GM18505 (cell line): ENCODE measurements at regions not wholly inside any gene's neighbourhood (a gene's known extent, or its start where the extent isn't known, plus 50 kb on each side); places are given as distances from the start of the nearest gene placed in this dataset.
"Not testable (repeated sequence)": the region's sequence is repeated elsewhere in the genome, so short reads cannot be mapped to it uniquely, and the experiment has no call there.

Source experiments
- ATAC-seq: cut with Tn5 transposase; IDR thresholded peaks from one replicate; pipeline ENCODE4 v1.9.1; 2021; ENCODE audit not compliant: unreplicated experiment
- POLR2A ChIP-seq: IDR thresholded peaks from 4 replicates; pipeline ENCODE4 v1.6.1; 2011; ENCODE audit warnings: borderline replicate concordance; ENCODE audit not compliant: insufficient read depth, insufficient read length; ENCODE audit errors: extremely low read depth

DNA sequence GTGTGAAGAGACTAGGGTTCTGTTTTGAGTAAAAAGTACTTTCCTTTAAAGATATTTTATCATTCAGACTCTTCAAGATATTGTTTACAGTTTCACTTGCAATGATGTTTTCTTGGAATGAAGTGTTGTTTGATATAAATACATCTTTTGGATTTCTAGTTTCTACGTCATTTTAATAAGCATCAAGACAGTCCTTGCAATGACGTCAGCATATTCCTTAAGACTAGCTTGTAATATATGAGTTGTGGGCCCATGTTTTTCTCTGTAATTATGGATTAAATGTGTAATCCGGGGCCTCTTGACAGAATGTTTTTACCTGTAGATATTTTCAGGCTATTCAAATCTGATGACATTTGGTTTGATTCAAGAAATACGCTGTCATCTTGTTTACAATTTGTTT is 66.1 kb downstream of the RBMX2 start:
- ATAC-seq: no peak
- TF ChIP-seq POLR2A: no peak

DNA sequence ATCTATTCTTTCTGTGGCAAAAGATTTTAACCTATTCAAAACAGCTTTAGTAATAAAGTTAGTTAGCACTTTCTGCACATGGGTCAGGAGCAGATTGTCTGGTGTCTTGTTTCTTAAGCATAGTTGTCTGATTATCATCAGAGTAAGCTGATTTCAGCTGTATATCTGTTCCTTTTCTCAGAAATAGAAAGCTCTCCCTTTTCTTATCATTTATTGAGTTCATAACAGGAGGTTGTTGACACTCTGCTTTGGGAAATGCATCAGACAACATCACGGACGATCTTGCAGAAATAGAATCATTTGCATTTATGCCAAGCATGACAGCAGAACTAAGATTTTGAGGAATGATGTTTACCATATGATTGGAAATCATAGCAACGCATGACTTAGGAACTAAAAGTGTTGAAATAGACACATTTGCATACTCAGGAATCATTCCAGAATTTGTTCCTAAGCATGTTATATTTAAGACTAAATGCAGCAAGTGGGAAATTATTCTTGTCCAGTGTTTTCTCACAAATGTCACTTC is 66.7 kb downstream of the RBMX2 start:
- no peak for TF ChIP-seq POLR2A
- ATAC-seq: no peak

DNA sequence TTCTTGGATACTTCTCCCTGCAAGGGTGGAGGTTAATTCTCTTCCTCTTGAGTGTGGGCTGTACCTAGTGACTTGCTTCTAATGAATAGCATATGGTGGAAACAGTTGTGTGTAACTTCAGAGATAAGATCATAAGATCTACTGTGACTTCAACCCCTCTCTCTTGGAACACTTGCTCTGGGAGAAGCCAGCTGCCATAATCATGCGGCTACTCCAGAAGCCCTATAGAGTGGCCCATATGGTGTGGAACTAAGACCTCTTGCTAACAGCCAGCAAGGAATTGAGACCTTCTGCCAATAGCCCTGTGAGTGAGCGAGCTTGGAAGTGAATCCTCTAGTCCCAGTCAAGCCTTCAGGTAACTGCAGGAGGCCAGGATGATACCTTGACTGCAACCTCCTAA is 81.1 kb downstream of the RBMX2 start:
- ATAC-seq: no peak
- TF ChIP-seq POLR2A: no peak

DNA sequence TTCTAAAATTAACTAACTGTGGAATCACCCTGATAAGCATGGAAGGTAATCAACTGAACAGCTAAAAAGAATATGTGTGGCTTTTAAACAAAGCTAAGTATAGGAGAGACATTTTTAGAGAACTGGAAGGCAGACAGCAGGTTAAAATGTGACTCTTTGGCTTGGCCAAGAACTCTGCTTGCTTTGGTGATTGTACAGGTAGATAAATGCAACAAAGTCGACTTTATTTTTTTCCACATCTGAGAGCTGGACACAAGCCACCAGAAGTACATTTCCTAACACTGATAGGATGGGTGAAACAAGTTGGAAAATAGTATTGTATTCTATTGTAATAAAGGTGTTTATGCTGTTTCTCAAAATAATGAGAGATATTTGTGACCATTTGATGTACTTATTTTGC is 84.1 kb downstream of the RBMX2 start:
- no peak for ATAC-seq
- no peak for TF ChIP-seq POLR2A

DNA sequence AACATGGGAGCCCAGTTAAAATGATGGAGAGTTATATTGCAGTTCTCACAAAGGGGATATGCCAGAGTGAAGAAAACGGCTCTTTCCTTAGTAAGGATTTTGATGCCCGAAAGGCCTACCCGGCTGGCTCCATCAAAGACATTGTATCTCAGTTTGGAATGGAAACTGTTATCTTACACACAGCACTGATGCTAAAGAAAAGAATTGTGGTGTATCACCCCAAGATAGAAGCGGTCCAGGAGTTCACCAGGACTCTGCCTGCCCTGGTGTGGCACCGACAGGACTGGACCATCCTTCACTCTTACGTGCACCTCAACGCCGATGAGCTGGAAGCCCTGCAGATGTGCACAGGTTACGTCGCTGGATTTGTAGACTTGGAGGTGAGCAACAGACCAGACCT is 93.7 kb downstream of the RBMX2 start:
- ATAC-seq: not testable (repeated sequence)

DNA sequence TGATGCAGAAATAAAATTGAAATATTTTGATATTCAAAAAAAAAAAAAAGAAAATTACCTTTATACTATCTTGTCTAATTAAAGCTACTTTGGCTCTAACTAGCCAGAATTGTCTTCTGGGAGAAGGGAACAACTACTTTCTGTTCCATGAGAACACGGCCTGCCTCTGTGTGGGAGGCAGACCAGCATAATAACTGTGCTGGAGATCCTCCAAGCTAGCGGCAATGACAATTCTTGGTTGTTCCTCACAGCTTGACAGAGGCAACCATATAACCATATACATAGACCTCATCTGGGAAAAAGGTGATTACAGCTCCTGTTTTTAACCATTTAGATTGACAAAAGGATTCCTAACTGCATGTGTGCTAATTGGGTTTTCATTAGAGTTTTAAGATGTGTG is 95.7 kb downstream of the RBMX2 start:
- no peak for ATAC-seq
- no peak for TF ChIP-seq POLR2A

DNA sequence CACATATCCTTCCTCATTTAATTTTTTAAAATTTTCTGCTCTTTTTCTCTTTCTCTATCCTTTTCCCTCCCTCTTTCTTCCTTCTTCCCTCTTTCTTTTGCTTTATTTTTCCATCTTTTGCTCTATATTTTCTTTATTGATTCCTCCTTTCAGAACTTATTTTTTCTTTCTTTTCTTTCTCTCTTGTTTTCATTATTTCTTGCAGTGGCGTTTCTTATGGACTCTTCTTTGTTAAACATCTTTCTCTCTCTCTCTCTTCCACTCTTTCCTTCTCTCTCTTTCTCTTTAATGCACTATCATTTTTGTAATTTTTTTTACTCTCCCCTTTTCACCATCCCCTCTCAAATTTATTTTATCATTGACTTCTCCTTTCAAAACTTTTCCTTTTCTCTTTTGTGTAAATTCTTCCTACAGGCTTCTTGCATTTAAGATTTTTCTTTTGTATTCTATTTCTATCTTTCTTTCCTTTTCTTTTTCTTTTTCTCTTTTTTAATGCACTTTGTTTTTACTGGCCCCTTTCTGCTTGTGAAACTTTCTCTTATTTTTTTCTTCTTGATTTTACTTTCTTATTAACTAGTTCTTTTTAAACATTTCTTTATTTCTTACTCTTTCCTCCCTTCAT is 97.0 kb downstream of the RBMX2 start:
- no peak for ATAC-seq
- no peak for TF ChIP-seq POLR2A

DNA sequence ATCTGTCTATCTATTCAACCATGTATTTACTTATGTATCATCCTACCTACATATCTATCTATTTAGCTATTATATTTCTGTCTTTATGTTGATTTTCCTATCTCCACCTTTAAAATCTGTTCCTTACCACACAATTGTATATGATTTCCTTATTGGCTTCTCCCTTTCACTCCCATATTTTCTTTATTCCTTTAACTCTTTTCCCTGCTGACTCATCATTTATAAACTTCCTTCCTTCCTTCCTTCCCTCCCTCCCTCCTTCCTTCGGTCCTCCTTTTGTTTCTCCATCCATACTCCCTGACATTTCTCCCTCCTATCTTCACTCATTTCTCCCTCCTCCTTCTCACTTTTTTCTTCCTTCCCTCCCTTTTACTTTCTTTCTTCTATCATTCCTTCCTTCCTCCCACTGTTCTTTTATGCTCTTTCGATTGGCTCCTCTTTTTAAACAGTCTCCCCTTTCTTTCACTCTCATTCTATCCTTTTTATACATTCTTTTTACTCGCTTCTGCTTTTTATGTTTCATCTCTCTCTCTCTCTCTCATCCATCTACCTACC is 100.3 kb downstream of the RBMX2 start:
- no peak for TF ChIP-seq POLR2A
- ATAC-seq: no peak

DNA sequence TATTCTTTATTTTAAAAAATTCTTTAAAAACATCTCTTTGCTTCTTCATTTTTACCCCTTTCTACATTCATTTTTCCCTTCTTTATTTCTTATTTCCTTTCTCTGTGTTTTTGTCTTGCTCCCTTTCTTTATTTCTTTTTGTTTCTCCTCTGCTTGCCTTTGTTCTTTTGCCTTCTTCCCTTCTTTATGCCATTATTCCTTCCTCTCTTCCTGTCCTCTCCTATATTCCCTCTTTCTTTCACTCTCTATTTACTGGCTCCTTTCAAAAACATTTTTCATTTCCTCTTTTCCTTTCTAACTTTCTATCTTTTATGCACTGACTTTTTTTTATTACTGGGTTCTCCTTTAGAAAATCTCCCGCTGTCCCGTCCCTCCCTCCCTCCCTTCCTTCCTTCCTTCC is 102.2 kb downstream of the RBMX2 start:
- no peak for ATAC-seq
- no peak for TF ChIP-seq POLR2A

DNA sequence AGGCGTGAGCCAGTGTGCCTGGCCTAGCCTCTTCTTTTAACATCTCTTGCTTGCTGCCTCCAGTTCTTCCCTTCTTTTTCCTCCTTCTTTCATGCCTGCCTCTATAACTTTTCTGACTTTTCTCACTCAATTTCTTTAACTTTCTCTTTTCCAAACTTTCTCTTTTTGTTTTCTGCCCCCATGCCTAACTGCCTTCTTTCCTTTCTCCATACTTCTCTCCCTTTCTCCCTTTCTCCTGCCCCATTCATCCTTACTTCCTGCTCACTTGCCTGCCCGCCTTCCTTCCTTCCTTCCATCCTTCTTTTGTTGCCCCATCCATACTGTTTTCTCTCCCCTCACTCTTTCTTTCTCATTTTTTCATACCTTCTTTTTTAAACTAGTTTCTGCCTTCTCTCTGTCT is 105.2 kb downstream of the RBMX2 start:
- ATAC-seq: no peak
- TF ChIP-seq POLR2A: no peak

DNA sequence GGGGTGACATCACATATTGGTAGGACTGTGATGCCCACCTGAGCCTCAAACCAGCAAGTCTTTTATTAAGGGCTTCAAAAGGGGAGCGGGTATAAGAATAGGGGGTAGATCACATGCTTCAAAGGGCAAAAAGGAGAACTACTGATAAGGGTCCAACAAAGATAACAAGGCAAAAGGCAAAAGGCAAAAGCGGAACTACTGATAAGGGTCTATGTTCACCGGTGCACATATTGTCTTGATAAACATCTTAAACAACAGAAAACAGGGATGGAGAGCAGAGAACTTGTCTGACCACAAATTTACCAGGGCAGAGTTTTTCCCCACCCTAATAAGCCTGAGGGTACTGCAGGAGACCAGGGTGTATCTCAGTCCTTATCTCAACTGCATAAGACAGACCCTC is 110.7 kb downstream of the RBMX2 start:
- not testable (repeated sequence) for ATAC-seq

DNA sequence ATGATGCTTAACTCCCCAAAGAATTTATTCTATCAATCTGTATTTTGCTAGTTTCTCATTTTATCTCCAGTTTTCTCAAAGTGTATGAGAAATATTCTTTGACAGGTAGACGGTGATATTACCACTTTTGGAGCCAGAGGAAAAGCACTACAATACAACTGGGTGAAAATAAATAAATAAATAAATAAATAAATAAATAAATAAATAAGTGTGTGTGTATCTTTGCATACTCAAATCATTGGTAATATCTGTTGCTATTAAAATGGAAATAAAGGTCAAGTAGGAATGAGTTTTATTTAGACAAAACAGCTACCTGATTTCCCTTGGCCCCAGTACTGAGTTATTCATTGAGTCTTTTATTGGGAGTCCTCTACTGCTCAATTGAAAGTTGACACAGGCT is 114.3 kb downstream of the RBMX2 start:
- TF ChIP-seq POLR2A: no peak
- ATAC-seq: no peak

DNA sequence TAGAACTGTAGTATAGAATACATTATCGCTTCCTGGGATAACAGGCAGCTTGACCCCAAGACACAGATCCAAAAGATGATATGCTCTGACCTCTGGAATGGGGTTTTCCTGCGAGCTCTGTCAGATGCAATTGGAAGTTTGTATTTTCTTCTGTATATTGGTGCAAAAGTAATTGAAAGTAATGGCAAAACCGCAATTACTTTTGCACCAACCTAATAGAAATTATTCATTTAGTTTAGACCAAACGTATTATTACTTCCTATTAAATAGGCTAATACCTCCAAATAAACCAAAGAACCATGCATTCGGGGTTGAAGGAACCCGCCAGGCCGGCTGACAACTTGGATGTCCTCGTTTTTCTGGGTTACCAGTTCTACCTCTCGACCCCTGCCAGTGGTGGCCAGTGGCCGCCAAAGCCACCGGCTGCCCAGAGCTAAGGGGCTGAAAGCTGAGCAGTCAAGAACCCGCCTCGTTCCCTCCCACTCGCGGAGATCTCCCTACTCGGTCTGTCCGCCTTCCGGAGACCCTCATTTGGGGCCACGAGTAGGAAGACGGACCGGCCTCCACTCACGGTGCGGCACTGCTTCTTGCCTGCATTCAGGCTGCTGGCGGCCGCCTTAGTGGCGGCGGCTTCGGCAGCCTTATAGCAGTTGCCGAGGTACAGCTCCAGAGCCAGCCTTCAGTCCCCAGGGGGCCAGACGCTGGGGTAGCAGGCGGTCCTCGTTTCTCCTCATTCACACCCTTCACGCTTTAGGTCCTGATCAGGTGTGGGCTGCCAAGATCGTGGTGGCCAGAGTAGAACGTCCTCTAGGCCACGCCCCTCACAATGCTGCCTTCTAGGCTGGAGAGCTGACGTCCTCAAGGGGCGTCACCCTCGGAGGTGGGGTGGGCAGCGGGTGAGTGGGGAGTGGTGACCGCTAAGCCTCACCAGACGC is 121.9 kb downstream of the RBMX2 start:
- ATAC-seq: no peak

DNA sequence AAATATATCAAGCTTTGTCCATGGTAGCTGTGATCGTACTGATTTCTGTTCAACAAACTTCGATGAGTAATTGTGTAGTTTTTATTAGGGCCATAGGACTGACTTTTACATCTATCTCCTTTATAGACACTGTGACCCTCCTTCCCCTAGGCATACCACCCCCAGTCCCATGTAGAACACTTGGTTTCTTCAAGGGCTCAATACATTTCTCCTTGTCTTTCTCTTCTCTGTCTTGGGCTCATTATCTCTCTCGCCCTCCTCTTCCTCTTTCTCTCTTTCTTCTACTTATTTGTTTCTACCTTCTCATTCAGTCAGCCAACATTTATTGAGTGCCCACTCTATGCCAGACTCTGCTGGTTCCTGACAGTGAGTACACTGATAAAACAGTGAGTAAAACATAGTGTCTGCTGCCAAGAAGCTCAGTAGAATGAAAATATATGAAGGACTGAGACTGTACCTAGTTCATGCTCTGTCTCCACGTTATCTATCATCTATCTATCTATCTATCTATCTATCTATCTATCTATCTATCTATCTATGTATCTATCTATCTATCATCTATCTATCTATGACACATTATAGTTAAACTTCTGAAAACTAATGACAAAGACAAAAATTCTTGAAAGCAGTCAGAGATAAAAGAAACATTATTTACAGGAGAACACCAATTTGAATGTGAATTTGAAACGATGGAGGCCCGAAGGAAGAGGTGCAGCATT is 122.8 kb downstream of the RBMX2 start:
- no peak for TF ChIP-seq POLR2A
- no peak for ATAC-seq

More for the DNA sequence above, 121.9 kb downstream of the RBMX2 start:
- TF ChIP-seq POLR2A: no peak

DNA sequence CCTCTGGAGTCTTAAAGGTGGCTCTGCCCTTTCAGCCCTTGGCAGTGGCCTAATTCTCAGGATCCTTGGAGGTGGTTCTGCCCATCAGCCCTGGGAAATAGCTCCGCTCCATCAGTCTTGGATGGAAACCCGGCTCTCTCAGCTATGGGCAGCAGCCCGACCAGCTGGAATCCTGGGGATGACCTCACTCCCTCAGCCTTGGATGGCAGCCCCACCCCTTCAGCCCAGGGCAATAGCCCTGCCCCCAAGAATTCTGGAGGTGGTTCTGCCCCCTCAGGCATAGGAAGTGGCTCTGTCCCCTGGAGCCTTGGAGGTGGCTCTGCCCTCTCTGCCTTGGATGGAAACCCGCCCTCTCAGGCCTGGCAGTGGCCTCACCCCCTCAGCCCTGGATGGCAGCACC is 127.7 kb downstream of the RBMX2 start:
- TF ChIP-seq POLR2A: no peak
- ATAC-seq: no peak
